A673 (cell line): ENCODE measurements at regions not wholly inside any gene's neighbourhood (a gene's known extent, or its start where the extent isn't known, plus 50 kb on each side); places are given as distances from the start of the nearest gene placed in this dataset.

Experiments used
- BruUV-seq: library from RNA; stranded (reverse); fragments of 400-500 nt; replicated peaks from 2 replicates; lab custom pipeline; 2021; lab: Mats Ljungman, UMichigan
- CTCF ChIA-PET: fragments of 300-600 bp; sonication (Branson Sonifier 250); formaldehyde crosslinking; loops from one replicate; lab custom pipeline; 2022; ENCODE audit warnings: antibody characterized with exemption; lab: Charles Lee
- POLR2A ChIA-PET: fragments of 300-600 bp; sonication (Branson Sonifier 250); formaldehyde crosslinking; loops from one replicate; lab custom pipeline; 2022; ENCODE audit warnings: antibody characterized with exemption; ENCODE audit not compliant: low non-redundant PET; lab: Charles Lee
- DNase-seq: peaks from one replicate; pipeline ENCODE4 v3.0.0-alpha.2; 2015; ENCODE audit warnings: low spot score
- H3K27ac ChIP-seq: fragments of 200-600 bp; sonication (generic); 2 replicates; pipeline ENCODE4 v1.5.1; 2016; ENCODE audit warnings: mixed run types, low read depth, mild to moderate bottlenecking, mixed read lengths, antibody characterized with exemption, low read length; ENCODE audit not compliant: poor library complexity, severe bottlenecking
- H3K27me3 ChIP-seq: fragments of 200-600 bp; sonication (generic); replicated peaks from 2 replicates; pipeline ENCODE4 v1.6.1; 2017; ENCODE audit warnings: mixed run types, low read depth, mild to moderate bottlenecking, mixed read lengths, antibody characterized with exemption, low read length; ENCODE audit not compliant: insufficient read depth, poor library complexity
- H3K36me3 ChIP-seq: fragments of 200-600 bp; sonication (generic); 2 replicates; pipeline ENCODE4 v1.6.1; 2016; ENCODE audit warnings: mixed run types, mild to moderate bottlenecking, mixed read lengths, antibody characterized with exemption, low read length; ENCODE audit not compliant: insufficient read depth, poor library complexity, severe bottlenecking
- H3K4me1 ChIP-seq: fragments of 200-600 bp; sonication (generic); 2 replicates; pipeline ENCODE4 v1.6.1; 2017; ENCODE audit warnings: mixed run types, mild to moderate bottlenecking, mixed read lengths, antibody characterized with exemption, low read length; ENCODE audit not compliant: insufficient read depth, poor library complexity, severe bottlenecking
- H3K4me3 ChIP-seq: fragments of 200-600 bp; sonication (generic); 2 replicates; pipeline ENCODE4 v1.5.1; 2016; ENCODE audit warnings: low read depth, mixed run types, mild to moderate bottlenecking, mixed read lengths, low read length; ENCODE audit not compliant: poor library complexity, severe bottlenecking
- H3K9me3 ChIP-seq: fragments of 200-600 bp; sonication (generic); 2 replicates; pipeline ENCODE4 v1.6.1; 2016; ENCODE audit warnings: mixed run types, low read depth, mild to moderate bottlenecking, mixed read lengths, antibody characterized with exemption, low read length; ENCODE audit not compliant: poor library complexity, severe bottlenecking
- EZH2 ChIP-seq: fragments of 200-600 bp; sonication (generic); IDR thresholded peaks from 2 replicates; pipeline ENCODE4 v1.6.1; 2017; ENCODE audit warnings: borderline replicate concordance, low read depth, mild to moderate bottlenecking, mixed read lengths, antibody characterized with exemption, low read length; ENCODE audit not compliant: poor library complexity, severe bottlenecking
- intact Hi-C: fragments of 100-400 bp; cut with micrococcal nuclease; formaldehyde crosslinking; loops from one replicate; pipeline ENCODE4 v1.10.0; 2022; ENCODE audit not compliant: unreplicated experiment
- TF ChIP-seq, protein P1 (sequence below): fragments of 300-800, 200-600 bp; sonication (generic); conservative IDR thresholded peaks from 2 replicates; pipeline ENCODE4 v1.5.1; 2017; ENCODE audit warnings: low read depth, mild to moderate bottlenecking, antibody characterized with exemption, low read length, moderate library complexity, mixed read lengths

DNA sequence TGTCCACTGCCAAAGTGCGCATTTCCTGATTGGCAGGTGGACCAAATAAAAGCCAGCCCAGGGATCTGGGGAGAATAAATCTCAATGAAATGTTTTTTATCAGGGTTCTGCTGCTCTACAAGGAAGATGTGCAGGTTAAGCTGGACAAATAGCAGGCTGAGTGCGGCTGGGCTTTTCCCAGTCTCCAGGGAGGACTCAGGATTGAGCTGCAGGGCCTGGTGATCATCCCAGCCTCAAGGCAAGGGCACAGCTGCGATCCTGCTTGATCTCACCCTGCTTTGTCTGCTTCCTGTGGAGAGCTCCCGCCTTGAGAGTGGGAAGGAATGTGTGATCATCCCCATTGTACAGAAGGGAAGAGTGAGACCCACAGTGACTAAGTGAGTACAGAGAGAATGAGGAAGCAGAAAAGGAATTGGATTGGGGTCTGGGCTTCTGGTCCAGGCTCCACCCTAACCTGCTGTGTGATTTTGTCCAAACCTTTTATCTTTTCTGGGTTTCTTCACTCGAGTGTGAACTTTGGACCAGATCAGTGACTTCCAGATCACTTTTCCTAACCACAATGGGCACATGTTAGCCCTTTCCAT lies 75.3 kb upstream of the CRHR1 start:
- Histone ChIP-seq H3K4me3 (no peak overlapping the region), H3K27ac (no peak overlapping the region), H3K36me3 (no peaks in the 10 kb centered on the region), H3K27me3 (no peaks in the 10 kb centered on the region), H3K4me1 (no peaks in the 10 kb centered on the region), H3K9me3 (no peaks in the 10 kb centered on the region)
- intact Hi-C loops, result no loop called here
- ChIA-PET POLR2A (no interaction called here), CTCF (no interaction called here)
- DNase-seq, result no peak
- BruUV-seq, result no TSS peak
- no peak for TF ChIP-seq EZH2
- TF ChIP-seq, protein P1, sequence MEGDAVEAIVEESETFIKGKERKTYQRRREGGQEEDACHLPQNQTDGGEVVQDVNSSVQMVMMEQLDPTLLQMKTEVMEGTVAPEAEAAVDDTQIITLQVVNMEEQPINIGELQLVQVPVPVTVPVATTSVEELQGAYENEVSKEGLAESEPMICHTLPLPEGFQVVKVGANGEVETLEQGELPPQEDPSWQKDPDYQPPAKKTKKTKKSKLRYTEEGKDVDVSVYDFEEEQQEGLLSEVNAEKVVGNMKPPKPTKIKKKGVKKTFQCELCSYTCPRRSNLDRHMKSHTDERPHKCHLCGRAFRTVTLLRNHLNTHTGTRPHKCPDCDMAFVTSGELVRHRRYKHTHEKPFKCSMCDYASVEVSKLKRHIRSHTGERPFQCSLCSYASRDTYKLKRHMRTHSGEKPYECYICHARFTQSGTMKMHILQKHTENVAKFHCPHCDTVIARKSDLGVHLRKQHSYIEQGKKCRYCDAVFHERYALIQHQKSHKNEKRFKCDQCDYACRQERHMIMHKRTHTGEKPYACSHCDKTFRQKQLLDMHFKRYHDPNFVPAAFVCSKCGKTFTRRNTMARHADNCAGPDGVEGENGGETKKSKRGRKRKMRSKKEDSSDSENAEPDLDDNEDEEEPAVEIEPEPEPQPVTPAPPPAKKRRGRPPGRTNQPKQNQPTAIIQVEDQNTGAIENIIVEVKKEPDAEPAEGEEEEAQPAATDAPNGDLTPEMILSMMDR, result no peak

DNA sequence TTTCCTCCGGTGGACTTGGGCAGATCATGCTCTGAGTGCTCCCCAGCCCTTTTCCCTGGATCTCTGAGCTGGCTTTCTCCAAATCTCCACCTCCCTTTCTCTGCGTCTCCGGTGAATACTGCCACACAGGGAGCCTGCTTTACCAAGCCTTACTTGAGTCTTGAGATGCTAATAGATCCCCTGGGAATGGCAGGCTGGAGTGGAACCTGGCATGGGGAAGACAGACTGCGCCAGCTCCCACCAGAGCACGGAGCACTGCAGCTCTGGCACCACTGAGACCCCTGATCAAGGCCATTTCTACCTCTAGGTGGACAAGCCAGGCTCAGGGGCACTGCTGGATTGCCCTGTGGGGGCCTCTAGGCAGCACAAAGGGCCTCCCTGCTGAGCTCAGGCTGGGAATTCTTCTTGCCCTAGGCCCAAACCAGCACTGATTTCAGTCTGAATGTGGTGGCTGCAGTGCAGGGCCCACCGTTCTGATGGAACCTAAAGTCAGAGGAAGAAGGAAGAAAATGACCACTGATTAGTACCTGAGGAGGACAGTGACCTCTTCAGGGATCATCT lies 74.3 kb upstream of the CRHR1 start:
- no peak for DNase-seq
- no TSS peak for BruUV-seq
- H3K27me3 ChIP-seq, result no peaks in the 10 kb centered on the region
- TF ChIP-seq, protein P1, result no peak
- no peak for TF ChIP-seq EZH2
- intact Hi-C loops, result no loop called here
- H3K36me3 ChIP-seq, result no peaks in the 10 kb centered on the region
- H3K9me3 ChIP-seq, result no peaks in the 10 kb centered on the region
- ChIA-PET POLR2A (no interaction called here), CTCF (no interaction called here)
- H3K4me3 ChIP-seq, result no peak overlapping the region
- H3K27ac ChIP-seq, result no peak overlapping the region
- no peaks in the 10 kb centered on the region for H3K4me1 ChIP-seq

DNA sequence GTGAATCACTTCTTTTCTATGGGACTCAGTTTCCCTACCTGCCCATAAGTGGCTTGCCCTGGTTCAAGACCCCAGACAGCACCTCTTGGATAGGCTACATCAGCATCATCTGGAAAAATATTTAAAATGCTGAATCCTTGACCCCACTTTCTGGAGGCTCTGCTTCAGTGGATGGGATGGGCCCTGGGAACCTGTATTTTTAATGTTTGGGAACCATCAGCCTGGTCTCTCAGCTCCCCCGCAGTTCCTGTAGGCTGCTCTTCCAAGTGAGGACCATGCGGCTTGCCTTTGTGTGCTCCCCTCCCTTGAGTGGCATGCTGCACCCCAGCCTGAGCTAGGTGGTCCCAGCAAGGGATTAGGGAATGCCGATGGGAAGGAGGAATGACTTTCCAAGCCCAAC lies 68.3 kb upstream of the CRHR1 start:
- CTCF ChIA-PET, result no interaction called here
- no TSS peak for BruUV-seq
- H3K27me3 ChIP-seq, result no peaks in the 10 kb centered on the region

More for the DNA sequence above, 68.3 kb upstream of the CRHR1 start:
- no peak overlapping the region for H3K27ac ChIP-seq
- intact Hi-C loops, result no loop called here
- H3K36me3 ChIP-seq, result no peaks in the 10 kb centered on the region
- TF ChIP-seq, protein P1, result no peak
- TF ChIP-seq EZH2, result no peak
- no peaks in the 10 kb centered on the region for H3K4me1 ChIP-seq
- no peaks in the 10 kb centered on the region for H3K9me3 ChIP-seq
- no peak for DNase-seq
- H3K4me3 ChIP-seq, result no peak overlapping the region
- POLR2A ChIA-PET, result no interaction called here
